Activated CD4-positive, alpha-beta T cell treated with anti-CD3 and anti-CD28 coated beads, Interleukin-2, amount 50 U/mL, for 48 hours (primary cell): ENCODE measurements at regions not wholly inside any gene's neighbourhood (a gene's known extent, or its start where the extent isn't known, plus 50 kb on each side); places are given as distances from the start of the nearest gene placed in this dataset.
"Not testable (repeated sequence)": the region's sequence is repeated elsewhere in the genome, so short reads cannot be mapped to it uniquely, and the experiment has no call there.

Source experiments
- DNase-seq, 2 experiments: peaks; one replicate each; pipeline ENCODE4 v3.0.0-alpha.2; 2020

GRCh38 chr1:10942542-10942912 is 69.9 kb upstream of the TARDBP start:
- no peak for DNase-seq

- no peak for DNase-seq
These were observed 69.4 kb upstream of the TARDBP start for GRCh38 chr1:10943041-10943440.

GRCh38 chr1:10943991-10944730 is 68.3 kb upstream of the TARDBP start:
- DNase-seq = no peak

- DNase-seq = no peak
These were observed 66.4 kb upstream of the TARDBP start for GRCh38 chr1:10945991-10946509.

GRCh38 chr1:10947181-10947580 is 65.3 kb upstream of the TARDBP start:
- no peak for DNase-seq

- DNase-seq = no peak
These were observed 64.6 kb upstream of the TARDBP start for GRCh38 chr1:10947691-10948462.

- DNase-seq = no peak
These were observed 64.0 kb upstream of the TARDBP start for GRCh38 chr1:10948463-10948775.

- DNase-seq = no peak
These were observed 61.9 kb upstream of the TARDBP start for GRCh38 chr1:10950316-10951172.

- DNase-seq = not testable (repeated sequence)
These were observed 61.2 kb upstream of the TARDBP start for GRCh38 chr1:10951298-10951697.

- DNase-seq = no peak
These were observed 60.5 kb upstream of the TARDBP start for GRCh38 chr1:10951961-10952360.

- DNase-seq = no peak
These were observed 58.8 kb upstream of the TARDBP start for GRCh38 chr1:10953505-10954193.

- DNase-seq = no peak
These were observed 55.3 kb upstream of the TARDBP start for GRCh38 chr1:10957133-10957532.

- no peak for DNase-seq
These were observed 53.8 kb upstream of the TARDBP start for GRCh38 chr1:10958614-10959013.

GRCh38 chr1:10960411-10961299 is 51.8 kb upstream of the TARDBP start:
- peak; percentile 90 to 92 for DNase-seq

- no peak for DNase-seq
These were observed 51.1 kb upstream of the TARDBP start for GRCh38 chr1:10961300-10961833.

GRCh38 chr1:10962483-10962882 is 50.0 kb upstream of the TARDBP start:
- DNase-seq = no peak
